ENCODE measurements at regions not wholly inside any gene's neighbourhood (a gene's known extent, or its start where the extent isn't known, plus 50 kb on each side); places are given as distances from the start of the nearest gene placed in this dataset.
"Not testable (repeated sequence)": the region's sequence is repeated elsewhere in the genome, so short reads cannot be mapped to it uniquely, and the experiment has no call there.

- H3K27ac ChIP-seq (ENCODE audit: low read depth in 2 of 2, low read length in 2 of 2); FAIRE-seq; H3K9ac ChIP-seq (ENCODE audit: low read length in 3 of 3); H3K4me3 ChIP-seq (ENCODE audit: low read length in 3 of 3); H3K27me3 ChIP-seq (ENCODE audit: control insufficient read depth, insufficient read depth, low read length); H3K36me3 ChIP-seq (ENCODE audit: control insufficient read depth in 2 of 3, insufficient read depth in 3 of 3, low read length in 3 of 3); H3K9me3 ChIP-seq (ENCODE audit: control insufficient read depth in 2 of 3, insufficient read depth in 1 of 3, low read length in 3 of 3); DNase-seq; H3K4me1 ChIP-seq (ENCODE audit: control insufficient read depth in 2 of 3, insufficient read depth in 2 of 3, low read depth in 1 of 3, low read length in 3 of 3); intact Hi-C loops (cut with DNase I): not testable (repeated sequence)
Measured at GRCh38 chr20:30164389-30164788, 1093.1 kb upstream of the DEFB115 start.

GRCh38 chr20:30167540-30167939 lies 1089.9 kb upstream of the DEFB115 start:
- intact Hi-C loops (cut with DNase I), result no loop called here
- H3K27ac ChIP-seq (ENCODE audit: low read depth in 2 of 2, low read length in 2 of 2), result no peak overlapping the region
- no peaks in the 10 kb centered on the region for H3K9me3 ChIP-seq (ENCODE audit: control insufficient read depth in 2 of 3, insufficient read depth in 1 of 3, low read length in 3 of 3)
- FAIRE-seq, result no peak
- H3K4me3 ChIP-seq (ENCODE audit: low read length in 3 of 3), result no peak overlapping the region
- H3K4me1 ChIP-seq (ENCODE audit: control insufficient read depth in 2 of 3, insufficient read depth in 2 of 3, low read depth in 1 of 3, low read length in 3 of 3), result no peaks in the 10 kb centered on the region
- TF ChIP-seq CTCF (IDR thresholded peaks at IDR 0.05; ENCODE audit: borderline replicate concordance, extremely low read depth, insufficient read depth), result no peak
- H3K9ac ChIP-seq (ENCODE audit: low read length in 3 of 3), result no peak overlapping the region
- no peaks in the 10 kb centered on the region for H3K27me3 ChIP-seq (ENCODE audit: control insufficient read depth, insufficient read depth, low read length)
- no peak for DNase-seq
- no peaks in the 10 kb centered on the region for H3K36me3 ChIP-seq (ENCODE audit: control insufficient read depth in 2 of 3, insufficient read depth in 3 of 3, low read length in 3 of 3)

- no peak for FAIRE-seq
- H3K9ac ChIP-seq (ENCODE audit: low read length in 3 of 3), result no peak overlapping the region
- TF ChIP-seq CTCF (IDR thresholded peaks at IDR 0.05; ENCODE audit: borderline replicate concordance, extremely low read depth, insufficient read depth), result no peak
- no peak overlapping the region for H3K4me3 ChIP-seq (ENCODE audit: low read length in 3 of 3)
- intact Hi-C loops (cut with DNase I), result no loop called here
- H3K27me3 ChIP-seq (ENCODE audit: control insufficient read depth, insufficient read depth, low read length), result no peaks in the 10 kb centered on the region
- no peaks in the 10 kb centered on the region for H3K9me3 ChIP-seq (ENCODE audit: control insufficient read depth in 2 of 3, insufficient read depth in 1 of 3, low read length in 3 of 3)
- no peak overlapping the region for H3K27ac ChIP-seq (ENCODE audit: low read depth in 2 of 2, low read length in 2 of 2)
- no peaks in the 10 kb centered on the region for H3K36me3 ChIP-seq (ENCODE audit: control insufficient read depth in 2 of 3, insufficient read depth in 3 of 3, low read length in 3 of 3)
- H3K4me1 ChIP-seq (ENCODE audit: control insufficient read depth in 2 of 3, insufficient read depth in 2 of 3, low read depth in 1 of 3, low read length in 3 of 3), result no peaks in the 10 kb centered on the region
- peak in 2 of 5 donors; percentile 0 to 66 for DNase-seq
Measured at GRCh38 chr20:30168025-30168799, 1089.3 kb upstream of the DEFB115 start.

- no peak overlapping the region for H3K4me3 ChIP-seq (ENCODE audit: low read length in 3 of 3)
- FAIRE-seq (no peak), DNase-seq (no peak)
- H3K27ac ChIP-seq (ENCODE audit: low read depth in 2 of 2, low read length in 2 of 2), result no peak overlapping the region
- no peaks in the 10 kb centered on the region for H3K4me1 ChIP-seq (ENCODE audit: control insufficient read depth in 2 of 3, insufficient read depth in 2 of 3, low read depth in 1 of 3, low read length in 3 of 3)
- intact Hi-C loops (cut with DNase I), result no loop called here
- no peaks in the 10 kb centered on the region for H3K27me3 ChIP-seq (ENCODE audit: control insufficient read depth, insufficient read depth, low read length)
- no peaks in the 10 kb centered on the region for H3K36me3 ChIP-seq (ENCODE audit: control insufficient read depth in 2 of 3, insufficient read depth in 3 of 3, low read length in 3 of 3)
- H3K9ac ChIP-seq (ENCODE audit: low read length in 3 of 3), result no peak overlapping the region
- TF ChIP-seq CTCF (IDR thresholded peaks at IDR 0.05; ENCODE audit: borderline replicate concordance, extremely low read depth, insufficient read depth), result no peak
- no peaks in the 10 kb centered on the region for H3K9me3 ChIP-seq (ENCODE audit: control insufficient read depth in 2 of 3, insufficient read depth in 1 of 3, low read length in 3 of 3)
Measured at GRCh38 chr20:30168800-30169138, 1088.7 kb upstream of the DEFB115 start.

Measured in kidney (tissue), 13 donors.